HepG2 (cell line): ENCODE measurements at regions not wholly inside any gene's neighbourhood (a gene's known extent, or its start where the extent isn't known, plus 50 kb on each side); places are given as distances from the start of the nearest gene placed in this dataset.

Experiments
- CC2D1A ChIP-seq: sonication (generic); formaldehyde crosslinking; IDR thresholded peaks from 2 replicates; pipeline ENCODE4 v1.8.1; 2023; ENCODE audit warnings: mild to moderate bottlenecking, missing genetic modification reagents
- CTCF ChIP-seq: sonication (generic); formaldehyde crosslinking; IDR thresholded peaks from 2 replicates; pipeline ENCODE4 v1.5.0; 2020; ENCODE audit warnings: mild to moderate bottlenecking, missing genetic modification reagents, moderate library complexity
- FOXP4 ChIP-seq: sonication (generic); formaldehyde crosslinking; IDR thresholded peaks from 2 replicates; pipeline ENCODE4 v1.4.0; 2020; ENCODE audit warnings: missing genetic modification reagents
- GABPA ChIP-seq, 2 experiments: IDR thresholded peaks; 2 replicates each; pipeline ENCODE4 v1.6.1; 2011 to 2016; ENCODE audit warnings: low read depth in 2 of 2, low read length in 1 of 2, missing biosample characterization in 1 of 2, missing genetic modification characterization in 1 of 2
- HDAC2 ChIP-seq: sonication (generic); formaldehyde crosslinking; IDR thresholded peaks from 2 replicates; pipeline ENCODE4 v1.4.0; 2020; ENCODE audit warnings: missing genetic modification reagents
- HMGXB4 ChIP-seq, 2 experiments: sonication (generic) in 1 of 2; formaldehyde crosslinking in 1 of 2; IDR thresholded peaks; 2 replicates each; pipeline versions ENCODE4 v1.4.0 to v1.6.1; 2018 to 2020; ENCODE audit warnings: missing genetic modification reagents in 2 of 2, borderline replicate concordance in 1 of 2, low read depth in 1 of 2, mild to moderate bottlenecking in 1 of 2, missing biosample characterization in 1 of 2
- IKZF5 ChIP-seq: IDR thresholded peaks from 2 replicates; pipeline ENCODE4 v1.6.1; 2018; ENCODE audit warnings: missing genetic modification reagents, mild to moderate bottlenecking, missing compliant biosample characterization
- KDM5B ChIP-seq: sonication (generic); formaldehyde crosslinking; IDR thresholded peaks from 2 replicates; pipeline ENCODE4 v1.4.0; 2020; ENCODE audit warnings: missing genetic modification reagents, mild to moderate bottlenecking, borderline replicate concordance
- SMYD3 ChIP-seq: sonication (generic); formaldehyde crosslinking; IDR thresholded peaks from 2 replicates; pipeline ENCODE4 v1.8.1; 2023; ENCODE audit warnings: mild to moderate bottlenecking, missing genetic modification reagents
- SRSF4 ChIP-seq: fragments of 200-400 bp; formaldehyde crosslinking; IDR thresholded peaks from one replicate; pipeline ENCODE4 v1.6.1; 2018; ENCODE audit warnings: mild to moderate bottlenecking, low read depth, low read length, moderate library complexity; ENCODE audit not compliant: poor library complexity, severe bottlenecking
- TCF12 ChIP-seq, 2 experiments: fragments of 450-650 bp in 1 of 2; sonication (generic) in 1 of 2; formaldehyde crosslinking in 1 of 2; IDR thresholded peaks; 2 replicates each; pipeline versions ENCODE4 v1.6.1 to v1.8.0; 2017 to 2022; ENCODE audit warnings: antibody characterized with exemption in 1 of 2, mild to moderate bottlenecking in 1 of 2, missing genetic modification reagents in 1 of 2, moderate library complexity in 1 of 2
- ZFP90 ChIP-seq: sonication (generic); formaldehyde crosslinking; IDR thresholded peaks from 2 replicates; pipeline ENCODE4 v1.8.0; 2022; ENCODE audit warnings: missing genetic modification reagents, mild to moderate bottlenecking, inconsistent platforms, borderline replicate concordance
- ZNF280B ChIP-seq: sonication (generic); formaldehyde crosslinking; IDR thresholded peaks from 2 replicates; pipeline ENCODE4 v1.5.0; 2020; ENCODE audit warnings: missing genetic modification reagents, mild to moderate bottlenecking, borderline replicate concordance
- ZNF343 ChIP-seq: sonication (generic); formaldehyde crosslinking; IDR thresholded peaks from 2 replicates; pipeline ENCODE4 v1.4.0; 2020; ENCODE audit warnings: mild to moderate bottlenecking, missing genetic modification reagents
- ZNF546 ChIP-seq: sonication (generic); formaldehyde crosslinking; conservative IDR thresholded peaks from 2 replicates; pipeline ENCODE4 v1.8.1; 2023; ENCODE audit warnings: mild to moderate bottlenecking, missing genetic modification reagents
- ZNF800 ChIP-seq: sonication (generic); formaldehyde crosslinking; IDR thresholded peaks from 2 replicates; pipeline ENCODE4 v1.4.0; 2020; ENCODE audit warnings: missing genetic modification reagents

- no peak for TF ChIP-seq GABPA (IDR thresholded peaks at IDR 0.05; ENCODE audit: low read depth, low read length)
- 0 out of 2 replicates have a peak, but pooled peaks have one; percentile 41 for TF ChIP-seq GABPA (CRISPR knock-in tag; IDR thresholded peaks at IDR 0.05; ENCODE audit: low read depth)
- TF ChIP-seq TCF12 (IDR thresholded peaks at IDR 0.05) = no peak
- TF ChIP-seq TCF12 (CRISPR knock-in tag; IDR thresholded peaks at IDR 0.05) = no peak
- TF ChIP-seq ZFP90 = no peak
- TF ChIP-seq HMGXB4 (CRISPR knock-in tag; IDR thresholded peaks at IDR 0.05; ENCODE audit: borderline replicate concordance in 1 of 2, low read depth in 1 of 2) = no peak
- TF ChIP-seq HDAC2 (CRISPR knock-in tag) = no peak
- TF ChIP-seq SMYD3 (CRISPR knock-in tag) = no peak
- TF ChIP-seq ZNF280B = no peak
- no peak for TF ChIP-seq ZNF343 (CRISPR knock-in tag)
- TF ChIP-seq FOXP4 (CRISPR knock-in tag) = 0 out of 2 replicates have a peak, but pooled peaks have one; percentile 17
- no peak for TF ChIP-seq SRSF4
- peak; percentile 42; the same call in 1 of the 2 replicates for TF ChIP-seq IKZF5 (CRISPR knock-in tag)
- no peak for TF ChIP-seq ZNF800 (CRISPR knock-in tag)
- TF ChIP-seq ZNF546 (CRISPR knock-in tag) = no peak
- no peak for TF ChIP-seq CTCF (CRISPR knock-in tag)
- TF ChIP-seq KDM5B = no peak; the same call in 1 of the 2 replicates
- TF ChIP-seq CC2D1A (CRISPR knock-in tag) = no peak
Observed at GRCh38 chr2:41963661-41964525, 83.9 kb upstream of the PKDCC start (continued).
